NCI-H2196 treated with DMSO at 0.1 percent for 48 hours (cell line): ENCODE measurements at regions not wholly inside any gene's neighbourhood (a gene's known extent, or its start where the extent isn't known, plus 50 kb on each side); places are given as distances from the start of the nearest gene placed in this dataset.

ENCODE experiments used
- DNase-seq: peaks from one replicate; lab custom pipeline; 2025; ENCODE audit not compliant: unreplicated experiment; lab: John Stamatoyannopoulos, UW

DNA sequence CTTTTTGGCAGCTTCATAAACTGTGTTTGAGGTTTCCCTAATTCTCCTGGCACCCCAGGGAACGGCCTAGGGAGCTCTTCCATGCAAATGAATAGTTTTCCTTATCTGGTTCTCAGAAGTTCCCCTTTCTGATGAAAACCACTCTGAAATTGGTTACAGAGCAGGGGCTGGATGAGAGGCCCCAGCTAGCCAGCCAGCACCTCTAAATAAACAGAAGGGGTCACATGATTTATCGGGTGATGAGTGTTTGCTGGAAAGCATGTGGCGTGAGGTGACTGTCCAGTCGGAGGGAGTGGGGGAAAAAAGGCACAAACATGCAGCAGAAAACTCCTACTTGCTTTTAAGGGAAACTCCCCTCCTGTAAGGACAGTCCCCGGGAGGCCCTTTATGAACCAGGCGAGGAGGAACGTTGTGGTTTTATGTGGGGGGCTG, 261.2 kb upstream of the ANKRD55 start:
- no peak for DNase-seq

GRCh38 chr5:56493766-56494165, 260.6 kb upstream of the ANKRD55 start:
- no peak for DNase-seq

DNA sequence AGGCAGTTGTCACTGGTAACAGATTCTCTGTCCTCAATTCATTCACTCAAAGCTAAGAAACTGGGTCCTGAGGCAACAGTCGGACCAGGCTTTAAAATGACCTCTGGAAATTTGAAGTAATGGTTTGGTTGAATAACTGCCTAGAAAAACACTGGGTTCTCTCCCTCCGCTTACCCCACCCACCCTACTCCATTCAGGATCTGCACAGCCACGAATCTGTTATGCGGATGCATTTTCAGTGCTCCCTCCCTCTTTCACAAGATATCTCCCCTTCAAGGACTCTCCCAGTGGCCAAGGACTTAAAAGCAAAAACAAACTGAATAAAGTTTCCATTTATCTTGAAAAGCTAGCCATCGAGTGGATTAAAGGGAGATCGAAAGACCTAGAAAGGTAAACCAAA, 260.2 kb upstream of the ANKRD55 start:
- DNase-seq, result no peak

DNA sequence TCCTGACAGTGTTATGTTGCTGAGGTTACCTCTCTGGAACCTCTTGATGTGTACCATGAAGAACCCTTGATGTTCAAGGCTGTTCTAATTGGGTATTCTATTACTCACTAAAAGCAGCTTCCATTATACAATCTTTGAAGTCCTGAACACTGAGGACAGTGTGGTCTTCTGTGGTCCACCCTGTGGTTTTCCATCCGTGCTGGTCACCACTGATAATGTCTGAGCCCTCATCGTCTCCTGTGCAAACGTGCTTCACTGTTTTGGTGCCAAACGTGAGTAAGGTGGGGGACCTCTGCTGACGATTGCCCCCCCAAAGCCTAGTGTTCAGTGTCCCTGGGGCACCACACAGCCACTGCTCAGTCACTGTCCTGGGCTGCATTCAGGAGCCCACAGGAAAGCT, 259.7 kb upstream of the ANKRD55 start:
- no peak for DNase-seq

GRCh38 chr5:56490971-56491468, 257.9 kb upstream of the ANKRD55 start:
- no peak for DNase-seq

GRCh38 chr5:56489272-56489671, 256.1 kb upstream of the ANKRD55 start:
- DNase-seq, result no peak

DNA sequence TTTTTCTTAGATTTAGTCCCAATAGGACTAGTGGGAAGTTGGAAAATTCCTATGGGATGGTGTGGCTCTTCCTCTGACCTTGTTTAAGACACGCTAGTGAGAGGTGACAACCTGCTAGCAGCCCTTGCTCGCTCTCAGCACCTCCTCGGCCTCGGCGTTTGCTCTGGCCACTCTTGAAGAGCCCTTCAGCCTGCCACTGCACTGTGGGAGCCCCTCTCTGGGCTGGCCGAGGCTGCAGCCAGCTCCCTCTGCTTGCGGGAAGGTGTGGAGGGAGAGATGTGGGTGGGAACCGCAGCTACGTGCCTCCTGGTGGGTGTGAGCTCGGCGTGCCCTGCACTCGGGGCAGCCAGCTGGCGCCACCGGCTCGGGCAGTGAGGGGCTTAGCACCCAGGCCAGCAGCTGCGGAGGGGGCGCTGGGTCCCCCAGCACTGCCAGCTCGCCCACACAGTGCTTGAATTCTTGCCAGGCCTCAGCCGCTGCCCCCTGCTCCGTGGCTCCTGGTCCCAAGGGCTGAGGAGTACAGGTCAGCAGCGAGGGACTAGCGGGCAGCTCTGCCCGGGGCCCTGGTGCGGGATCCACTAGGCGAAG, 254.5 kb upstream of the ANKRD55 start:
- no peak for DNase-seq

GRCh38 chr5:56482363-56482762, 249.2 kb upstream of the ANKRD55 start:
- no peak for DNase-seq

- no peak for DNase-seq
These were observed 248.6 kb upstream of the ANKRD55 start for GRCh38 chr5:56481428-56482357.

- no peak for DNase-seq
These were observed 247.7 kb upstream of the ANKRD55 start for GRCh38 chr5:56480705-56481427.

GRCh38 chr5:56480078-56480704, 247.1 kb upstream of the ANKRD55 start:
- DNase-seq, result no peak

DNA sequence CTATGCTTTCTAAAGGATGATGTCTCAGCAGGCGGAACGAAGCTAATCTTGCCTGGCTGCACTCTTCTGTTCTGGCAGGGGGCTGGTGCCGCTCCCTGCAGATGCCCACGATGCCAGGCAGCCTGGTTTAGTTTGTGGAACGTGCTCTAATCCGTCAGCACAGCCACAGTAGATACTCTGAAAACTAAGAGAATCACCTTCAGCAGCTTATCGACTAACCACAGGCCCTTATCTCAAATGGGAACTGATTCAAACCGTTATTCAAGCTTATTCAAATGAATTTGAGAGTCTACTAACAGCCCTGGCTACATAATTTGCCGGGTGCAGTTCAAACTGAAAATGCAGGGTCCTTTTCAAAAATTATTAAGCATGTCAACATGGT, 246.6 kb upstream of the ANKRD55 start:
- no peak for DNase-seq

GRCh38 chr5:56479126-56479525, 246.0 kb upstream of the ANKRD55 start:
- no peak for DNase-seq

DNA sequence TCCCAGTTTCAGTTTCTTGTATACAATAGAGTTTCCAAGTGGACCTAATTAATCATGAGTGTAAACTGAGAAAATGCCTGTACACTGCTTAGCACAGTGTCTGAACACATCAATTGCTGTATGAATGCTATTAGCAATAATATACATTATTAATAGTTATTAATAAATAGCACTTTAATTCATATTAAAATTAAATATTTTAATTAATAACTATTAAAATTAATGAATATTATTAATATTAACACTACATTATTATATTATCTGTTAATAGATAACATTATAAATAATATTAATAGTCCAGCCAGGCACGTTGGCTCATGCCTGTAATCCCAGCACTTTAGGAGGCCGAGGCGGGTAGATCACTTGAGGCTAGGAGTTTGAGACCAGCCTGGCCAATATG, 244.9 kb upstream of the ANKRD55 start:
- no peak for DNase-seq

GRCh38 chr5:56476487-56476856, 243.3 kb upstream of the ANKRD55 start:
- DNase-seq, result no peak

DNA sequence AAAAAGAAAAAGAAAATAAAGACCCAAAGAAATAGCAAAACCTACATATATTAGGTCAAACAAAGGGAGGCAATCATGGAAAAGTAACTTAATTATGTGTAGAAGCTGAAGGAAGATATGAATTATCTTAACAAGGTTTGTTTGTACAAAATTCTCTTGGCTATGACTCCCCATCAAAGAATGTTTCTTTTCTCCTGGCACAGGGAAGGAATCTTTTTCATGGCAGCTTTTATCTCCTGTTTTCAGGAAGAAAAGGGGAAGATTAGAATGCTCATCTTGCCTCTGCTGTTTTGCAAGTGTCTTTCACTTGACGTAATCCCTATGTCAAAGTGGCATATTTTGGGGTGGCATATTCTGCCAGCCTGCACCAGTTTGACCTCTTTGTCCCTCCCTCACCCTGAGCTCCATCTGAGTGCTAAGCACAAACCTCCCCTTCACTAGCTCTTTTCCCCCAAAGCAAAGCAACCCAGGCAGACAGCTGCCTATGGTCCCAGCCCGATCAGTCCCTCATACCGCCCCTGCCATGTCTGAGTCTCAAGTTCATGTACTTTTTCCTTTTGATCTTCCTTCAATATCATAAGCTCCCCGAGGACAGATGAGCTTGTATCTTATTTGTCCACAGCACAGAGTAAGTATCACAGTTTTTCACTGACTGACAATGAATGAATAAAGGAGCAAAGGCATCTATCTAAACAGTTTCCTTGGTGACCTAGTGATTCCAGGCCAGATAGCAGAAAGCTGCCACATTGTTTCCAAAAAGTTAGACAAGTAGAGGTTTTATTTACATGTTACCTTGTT, 242.8 kb upstream of the ANKRD55 start:
- no peak for DNase-seq

GRCh38 chr5:56471707-56472106, 238.6 kb upstream of the ANKRD55 start:
- no peak for DNase-seq

DNA sequence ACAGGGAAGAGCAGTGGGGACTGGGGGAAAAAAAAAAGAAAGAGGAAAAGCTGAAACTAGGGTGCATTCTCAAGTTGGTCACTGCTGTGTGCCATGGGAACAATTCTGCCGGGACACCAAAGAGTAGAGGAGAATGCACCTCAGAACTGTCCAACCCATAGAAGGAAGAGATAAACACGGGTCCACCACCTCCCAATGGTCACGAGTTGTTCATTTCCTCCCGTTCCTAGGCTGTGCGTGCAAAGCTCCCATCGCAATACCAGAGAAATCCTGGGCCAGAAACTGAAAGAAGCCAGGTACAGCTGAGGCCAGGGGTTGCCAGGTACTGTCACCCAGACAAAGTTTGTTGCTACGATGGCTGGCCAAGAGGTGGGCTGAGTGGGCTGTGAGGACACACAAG, 236.9 kb upstream of the ANKRD55 start:
- no peak for DNase-seq

DNA sequence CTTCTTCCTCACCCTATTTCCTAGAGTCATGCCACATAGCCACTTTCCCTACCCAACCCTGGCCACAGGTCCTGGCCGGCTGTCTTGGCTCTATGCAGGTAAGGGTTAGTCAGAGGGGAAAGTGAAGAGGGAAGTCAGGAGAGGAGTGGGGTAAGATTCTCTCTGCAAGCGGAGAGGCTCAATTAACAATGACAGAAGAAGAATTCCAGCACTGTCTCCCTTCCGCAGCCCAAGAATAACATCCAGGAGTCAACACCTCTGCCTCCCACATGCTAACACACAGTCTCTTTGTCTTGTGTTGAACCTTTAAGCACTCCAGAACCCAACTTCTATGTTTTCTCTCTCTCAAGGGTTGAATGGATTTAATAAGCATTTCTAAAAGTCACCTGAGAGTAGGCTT, 235.1 kb upstream of the ANKRD55 start:
- DNase-seq, result no peak

DNA sequence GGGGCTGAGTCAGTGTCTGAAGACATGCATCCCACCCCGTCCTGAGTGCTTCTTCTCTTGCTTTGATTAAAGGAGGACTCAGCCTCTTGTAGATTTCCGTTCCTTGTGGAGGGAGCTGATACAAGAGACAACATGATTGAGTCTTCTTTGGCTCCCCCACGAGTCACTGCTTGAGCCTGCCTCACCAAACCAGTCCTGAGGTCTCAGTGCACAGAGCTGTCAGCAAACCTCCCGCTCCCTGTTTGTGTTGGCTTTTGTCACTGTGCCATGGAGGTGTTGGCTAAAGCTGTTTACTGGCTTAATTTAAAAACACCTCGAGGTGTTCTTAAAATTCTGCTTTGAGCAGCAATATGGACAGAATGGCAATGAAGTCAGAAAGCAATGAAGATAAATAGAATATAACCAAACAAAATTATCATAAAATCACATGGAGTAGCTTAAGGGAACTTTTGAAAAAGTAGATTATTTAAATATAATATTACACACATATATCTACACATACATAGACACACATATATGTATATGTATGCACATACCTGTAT, 234.1 kb upstream of the ANKRD55 start:
- no peak for DNase-seq
